Mammary epithelial cell (primary cell): ENCODE measurements at regions not wholly inside any gene's neighbourhood (a gene's known extent, or its start where the extent isn't known, plus 50 kb on each side); places are given as distances from the start of the nearest gene placed in this dataset.

Experiments
- EZH2 ChIP-seq: IDR thresholded peaks from 2 replicates; pipeline ENCODE4 v1.6.1; 2012; ENCODE audit warnings: low read length, inconsistent platforms, borderline replicate concordance
- TF ChIP-seq, protein P1 (sequence below), 2 donors: IDR thresholded peaks in 1 of 2; conservative IDR thresholded peaks in 1 of 2; 2 replicates each; pipeline ENCODE4 v1.5.1; 2011 to 2012; ENCODE audit warnings: inconsistent platforms in 2 of 2, low read length in 2 of 2, mild to moderate bottlenecking in 2 of 2, control low read depth in 1 of 2, low read depth in 1 of 2; ENCODE audit not compliant: insufficient read depth in 1 of 2; ENCODE audit errors: extremely low read depth in 1 of 2

DNA sequence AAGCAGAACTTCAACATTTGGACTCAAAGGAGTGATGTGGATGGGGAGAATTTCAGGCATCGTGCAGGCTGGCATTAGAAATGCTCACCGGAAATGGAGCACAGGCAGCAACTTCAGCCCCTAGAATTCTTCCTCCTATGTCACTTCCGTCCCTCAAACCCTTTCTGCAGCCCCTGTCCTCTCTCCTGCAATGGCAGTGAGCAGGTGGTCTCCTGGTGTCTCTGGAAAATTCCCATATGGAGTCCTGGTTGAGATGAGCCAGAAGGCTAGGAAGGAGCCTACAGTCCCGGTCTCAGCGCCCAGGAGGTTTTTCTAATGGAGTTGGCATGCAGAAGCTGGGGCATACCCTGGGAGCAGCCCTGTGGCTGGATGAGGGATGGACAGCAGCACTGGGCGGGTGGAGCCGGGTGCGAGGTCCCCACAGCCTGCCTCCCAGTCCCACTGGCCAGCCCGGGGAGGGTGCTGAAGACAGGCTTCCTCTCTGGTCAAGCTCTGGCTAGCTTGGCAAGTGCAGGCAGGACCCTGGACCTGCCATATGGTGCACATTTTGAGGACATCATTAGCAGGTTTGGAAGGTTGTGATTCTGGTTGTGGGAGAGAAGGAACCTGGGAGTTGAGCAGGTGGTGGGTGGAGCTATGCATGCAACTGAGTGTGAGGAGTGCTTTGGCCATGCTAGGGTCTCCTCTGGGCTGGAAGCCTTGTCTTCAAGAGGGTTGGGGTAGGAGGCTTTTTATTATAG is 59.8 kb upstream of the B3GAT1 start:
- TF ChIP-seq, protein P1, sequence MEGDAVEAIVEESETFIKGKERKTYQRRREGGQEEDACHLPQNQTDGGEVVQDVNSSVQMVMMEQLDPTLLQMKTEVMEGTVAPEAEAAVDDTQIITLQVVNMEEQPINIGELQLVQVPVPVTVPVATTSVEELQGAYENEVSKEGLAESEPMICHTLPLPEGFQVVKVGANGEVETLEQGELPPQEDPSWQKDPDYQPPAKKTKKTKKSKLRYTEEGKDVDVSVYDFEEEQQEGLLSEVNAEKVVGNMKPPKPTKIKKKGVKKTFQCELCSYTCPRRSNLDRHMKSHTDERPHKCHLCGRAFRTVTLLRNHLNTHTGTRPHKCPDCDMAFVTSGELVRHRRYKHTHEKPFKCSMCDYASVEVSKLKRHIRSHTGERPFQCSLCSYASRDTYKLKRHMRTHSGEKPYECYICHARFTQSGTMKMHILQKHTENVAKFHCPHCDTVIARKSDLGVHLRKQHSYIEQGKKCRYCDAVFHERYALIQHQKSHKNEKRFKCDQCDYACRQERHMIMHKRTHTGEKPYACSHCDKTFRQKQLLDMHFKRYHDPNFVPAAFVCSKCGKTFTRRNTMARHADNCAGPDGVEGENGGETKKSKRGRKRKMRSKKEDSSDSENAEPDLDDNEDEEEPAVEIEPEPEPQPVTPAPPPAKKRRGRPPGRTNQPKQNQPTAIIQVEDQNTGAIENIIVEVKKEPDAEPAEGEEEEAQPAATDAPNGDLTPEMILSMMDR (conservative IDR thresholded peaks at IDR 0.05 in 1 of 2, IDR thresholded peaks at IDR 0.05 in 1 of 2; ENCODE audit: extremely low read depth in 1 of 2, insufficient read depth in 1 of 2, low read depth in 1 of 2, low read length in 2 of 2), result no peak
- no peak for TF ChIP-seq EZH2
